Tibial nerve (tissue), 4 donors: ENCODE measurements at regions not wholly inside any gene's neighbourhood (a gene's known extent, or its start where the extent isn't known, plus 50 kb on each side); places are given as distances from the start of the nearest gene placed in this dataset.

Source experiments
- CTCF ChIP-seq, 5 experiments: fragments of 200-600 bp in 3 of 5; fragments of 450-650 bp in 2 of 5; sonication (generic) in 3 of 5; IDR thresholded peaks; one replicate each; pipeline ENCODE4 v1.5.1; 2016 to 2019; ENCODE audit warnings: antibody characterized with exemption in 5 of 5, mild to moderate bottlenecking in 3 of 5, moderate library complexity in 2 of 5
- EP300 ChIP-seq, 2 donors: sonication (generic); formaldehyde crosslinking; IDR thresholded peaks; one replicate each; pipeline ENCODE4 v1.6.1; 2017; ENCODE audit warnings: antibody characterized with exemption in 2 of 2, mild to moderate bottlenecking in 1 of 2
- POLR2A ChIP-seq, 2 donors: fragments of 450-650 bp; IDR thresholded peaks; one replicate each; pipeline ENCODE4 v1.6.1; 2017; ENCODE audit warnings: antibody characterized with exemption in 2 of 2, mild to moderate bottlenecking in 2 of 2, moderate library complexity in 2 of 2

- no peak for TF ChIP-seq POLR2A (IDR thresholded peaks at IDR 0.05)
- TF ChIP-seq CTCF (IDR thresholded peaks at IDR 0.05): no peak
- no peak for TF ChIP-seq EP300 (IDR thresholded peaks at IDR 0.05)
Observed at GRCh38 chr2:183291436-183291835, 167.2 kb downstream of the NUP35 start.
